Myocyte (in vitro differentiated cells): ENCODE measurements at regions not wholly inside any gene's neighbourhood (a gene's known extent, or its start where the extent isn't known, plus 50 kb on each side); places are given as distances from the start of the nearest gene placed in this dataset.
"Not testable (repeated sequence)": the region's sequence is repeated elsewhere in the genome, so short reads cannot be mapped to it uniquely, and the experiment has no call there.

Experiments
- DNase-seq: peaks from one replicate; pipeline ENCODE4 v3.0.0-alpha.2; 2012; ENCODE audit warnings: low read depth

GRCh38 chr2:58429014-58429875 is 188.1 kb upstream of the FANCL start:
- peak; percentile 9 for DNase-seq

GRCh38 chr2:58428096-58429013 is 187.2 kb upstream of the FANCL start:
- peak; percentile 22 for DNase-seq

GRCh38 chr2:58427572-58428095 is 186.5 kb upstream of the FANCL start:
- DNase-seq = peak; percentile 54

GRCh38 chr2:58425368-58425767 is 184.2 kb upstream of the FANCL start:
- DNase-seq = no peak

- DNase-seq = no peak
Measured at GRCh38 chr2:58419983-58420382, 178.9 kb upstream of the FANCL start.

GRCh38 chr2:58416696-58417095 is 175.6 kb upstream of the FANCL start:
- DNase-seq = no peak

GRCh38 chr2:58414506-58414905 is 173.4 kb upstream of the FANCL start:
- no peak for DNase-seq

- DNase-seq = no peak
Measured at GRCh38 chr2:58410549-58410948, 169.4 kb upstream of the FANCL start.

GRCh38 chr2:58407487-58407886 is 166.4 kb upstream of the FANCL start:
- DNase-seq = no peak

GRCh38 chr2:58405341-58405740 is 164.2 kb upstream of the FANCL start:
- no peak for DNase-seq

- DNase-seq = no peak
Measured at GRCh38 chr2:58401936-58402335, 160.8 kb upstream of the FANCL start.

GRCh38 chr2:58398406-58398805 is 157.3 kb upstream of the FANCL start:
- no peak for DNase-seq

GRCh38 chr2:58387701-58388100 is 146.6 kb upstream of the FANCL start:
- DNase-seq = no peak

- DNase-seq = not testable (repeated sequence)
Measured at GRCh38 chr2:58386904-58387303, 145.8 kb upstream of the FANCL start.

GRCh38 chr2:58378152-58378551 is 137.0 kb upstream of the FANCL start:
- no peak for DNase-seq

GRCh38 chr2:58377181-58377580 is 136.1 kb upstream of the FANCL start:
- no peak for DNase-seq

- DNase-seq = no peak
Measured at GRCh38 chr2:58376592-58376991, 135.5 kb upstream of the FANCL start.

- DNase-seq = no peak
Measured at GRCh38 chr2:58369594-58369993, 128.5 kb upstream of the FANCL start.

- DNase-seq = no peak
Measured at GRCh38 chr2:58364098-58364497, 123.0 kb upstream of the FANCL start.

- DNase-seq = no peak
Measured at GRCh38 chr2:58358026-58358425, 116.9 kb upstream of the FANCL start.

GRCh38 chr2:58357521-58357920 is 116.4 kb upstream of the FANCL start:
- no peak for DNase-seq

- DNase-seq = no peak
Measured at GRCh38 chr2:58354230-58354629, 113.1 kb upstream of the FANCL start.
